ENCODE measurements at regions not wholly inside any gene's neighbourhood (a gene's known extent, or its start where the extent isn't known, plus 50 kb on each side); places are given as distances from the start of the nearest gene placed in this dataset.

- TF ChIP-seq CTCF (IDR thresholded peaks at IDR 0.05): no peak
- no peak for TF ChIP-seq POLR2A (IDR thresholded peaks at IDR 0.05)
Measured at GRCh38 chr5:3456121-3456681, 139.4 kb upstream of the IRX1 start.

Data from lower leg skin (tissue), 3 donors.